HepG2 (cell line): ENCODE measurements at regions not wholly inside any gene's neighbourhood (a gene's known extent, or its start where the extent isn't known, plus 50 kb on each side); places are given as distances from the start of the nearest gene placed in this dataset.

Experiments
- AGO2 ChIP-seq: fragments of 200-400 bp; formaldehyde crosslinking; optimal IDR thresholded peaks from 2 replicates; pipeline ENCODE3; 2017; ENCODE audit warnings: mild to moderate bottlenecking, low read depth, low read length, moderate library complexity
- GABPB1 ChIP-seq: IDR thresholded peaks from 2 replicates; pipeline ENCODE4 v1.6.1; 2016; ENCODE audit warnings: mild to moderate bottlenecking, missing genetic modification reagents, moderate library complexity, missing compliant biosample characterization
- HOXA3 ChIP-seq: sonication (generic); formaldehyde crosslinking; IDR thresholded peaks from 2 replicates; pipeline ENCODE4 v1.5.0; 2020; ENCODE audit warnings: missing genetic modification reagents
- JUNB ChIP-seq: sonication (generic); formaldehyde crosslinking; IDR thresholded peaks from 2 replicates; pipeline ENCODE4 v1.8.0; 2022; ENCODE audit warnings: missing genetic modification reagents, mild to moderate bottlenecking, borderline replicate concordance
- KDM5A ChIP-seq: fragments of 200-600 bp; sonication (generic); IDR thresholded peaks from 2 replicates; pipeline ENCODE4 v1.7.0; 2018; ENCODE audit warnings: antibody characterized with exemption, mild to moderate bottlenecking, low read length, borderline replicate concordance
- MEF2D ChIP-seq: sonication (generic); formaldehyde crosslinking; IDR thresholded peaks from 2 replicates; pipeline ENCODE4 v1.5.1; 2020; ENCODE audit warnings: mild to moderate bottlenecking, missing genetic modification reagents
- MTF2 ChIP-seq: sonication (generic); formaldehyde crosslinking; IDR thresholded peaks from 2 replicates; pipeline ENCODE4 v1.5.0; 2020; ENCODE audit warnings: missing genetic modification reagents, borderline replicate concordance
- SAFB2 ChIP-seq: sonication (generic); formaldehyde crosslinking; IDR thresholded peaks from 2 replicates; pipeline ENCODE4 v1.5.1; 2020; ENCODE audit warnings: missing genetic modification reagents, low read depth, mild to moderate bottlenecking, borderline replicate concordance
- TFDP1 ChIP-seq: IDR thresholded peaks from 2 replicates; pipeline ENCODE4 v1.6.1; 2016; ENCODE audit warnings: missing compliant biosample characterization, missing genetic modification reagents, borderline replicate concordance
- TFDP2 ChIP-seq: sonication (generic); formaldehyde crosslinking; IDR thresholded peaks from 2 replicates; pipeline ENCODE4 v1.4.0; 2020; ENCODE audit warnings: missing genetic modification reagents
- TFE3 ChIP-seq: IDR thresholded peaks from 2 replicates; pipeline ENCODE4 v1.6.1; 2016
- THAP8 ChIP-seq: sonication (generic); formaldehyde crosslinking; IDR thresholded peaks from 2 replicates; pipeline ENCODE4 v1.5.1; 2020; ENCODE audit warnings: missing genetic modification reagents, mild to moderate bottlenecking, borderline replicate concordance
- THAP9 ChIP-seq: sonication (generic); formaldehyde crosslinking; IDR thresholded peaks from 2 replicates; pipeline ENCODE4; 2020; ENCODE audit warnings: missing genetic modification reagents, mild to moderate bottlenecking, borderline replicate concordance
- ZNF546 ChIP-seq: sonication (generic); formaldehyde crosslinking; conservative IDR thresholded peaks from 2 replicates; pipeline ENCODE4 v1.8.1; 2023; ENCODE audit warnings: mild to moderate bottlenecking, missing genetic modification reagents
- ZNF740 ChIP-seq: sonication (generic); formaldehyde crosslinking; IDR thresholded peaks from 2 replicates; pipeline ENCODE4 v1.4.0; 2020; ENCODE audit warnings: missing genetic modification reagents
- ZNF766 ChIP-seq: sonication (generic); formaldehyde crosslinking; IDR thresholded peaks from 2 replicates; pipeline ENCODE4 v1.5.0; 2020; ENCODE audit warnings: missing genetic modification reagents, borderline replicate concordance
- ZNF775 ChIP-seq: sonication (generic); formaldehyde crosslinking; IDR thresholded peaks from 2 replicates; pipeline ENCODE4 v1.4.0; 2020; ENCODE audit warnings: missing genetic modification reagents, mild to moderate bottlenecking, moderate library complexity, borderline replicate concordance
- ZSCAN21 ChIP-seq: sonication (generic); formaldehyde crosslinking; IDR thresholded peaks from 2 replicates; pipeline ENCODE4 v1.8.0; 2022; ENCODE audit warnings: mild to moderate bottlenecking, missing genetic modification reagents, moderate library complexity, borderline replicate concordance
- ZSCAN25 ChIP-seq: sonication (generic); formaldehyde crosslinking; IDR thresholded peaks from 2 replicates; pipeline ENCODE4 v1.8.0; 2022; ENCODE audit warnings: mild to moderate bottlenecking, missing genetic modification reagents

GRCh38 chr17:20908313-20909267 lies 134.2 kb downstream of the USP22 start (continued):
- TF ChIP-seq TFDP2 (peak; percentile 64; the same call in 1 of the 2 replicates), THAP9 (CRISPR knock-in tag) (no peak), ZNF546 (CRISPR knock-in tag) (no peak), GABPB1 (no peak), ZSCAN21 (CRISPR knock-in tag) (no peak), ZNF740 (CRISPR knock-in tag) (0 out of 2 replicates have a peak, but pooled peaks have one; percentile 49), THAP8 (CRISPR knock-in tag) (no peak), MTF2 (no peak), ZSCAN25 (CRISPR knock-in tag) (no peak), MEF2D (CRISPR knock-in tag) (no peak), ZNF766 (CRISPR knock-in tag) (no peak), JUNB (no peak), TFDP1 (CRISPR knock-in tag) (peak; percentile 72; the same call in 1 of the 2 replicates), KDM5A (no peak), ZNF775 (no peak), AGO2 (peak; percentile 66), SAFB2 (CRISPR knock-in tag) (0 out of 2 replicates have a peak, but pooled peaks have one; percentile 58), HOXA3 (peak; percentile 46; the same call in 1 of the 2 replicates), TFE3 (CRISPR knock-in tag) (no peak)
